ENCODE measurements at regions not wholly inside any gene's neighbourhood (a gene's known extent, or its start where the extent isn't known, plus 50 kb on each side); places are given as distances from the start of the nearest gene placed in this dataset.

DNA sequence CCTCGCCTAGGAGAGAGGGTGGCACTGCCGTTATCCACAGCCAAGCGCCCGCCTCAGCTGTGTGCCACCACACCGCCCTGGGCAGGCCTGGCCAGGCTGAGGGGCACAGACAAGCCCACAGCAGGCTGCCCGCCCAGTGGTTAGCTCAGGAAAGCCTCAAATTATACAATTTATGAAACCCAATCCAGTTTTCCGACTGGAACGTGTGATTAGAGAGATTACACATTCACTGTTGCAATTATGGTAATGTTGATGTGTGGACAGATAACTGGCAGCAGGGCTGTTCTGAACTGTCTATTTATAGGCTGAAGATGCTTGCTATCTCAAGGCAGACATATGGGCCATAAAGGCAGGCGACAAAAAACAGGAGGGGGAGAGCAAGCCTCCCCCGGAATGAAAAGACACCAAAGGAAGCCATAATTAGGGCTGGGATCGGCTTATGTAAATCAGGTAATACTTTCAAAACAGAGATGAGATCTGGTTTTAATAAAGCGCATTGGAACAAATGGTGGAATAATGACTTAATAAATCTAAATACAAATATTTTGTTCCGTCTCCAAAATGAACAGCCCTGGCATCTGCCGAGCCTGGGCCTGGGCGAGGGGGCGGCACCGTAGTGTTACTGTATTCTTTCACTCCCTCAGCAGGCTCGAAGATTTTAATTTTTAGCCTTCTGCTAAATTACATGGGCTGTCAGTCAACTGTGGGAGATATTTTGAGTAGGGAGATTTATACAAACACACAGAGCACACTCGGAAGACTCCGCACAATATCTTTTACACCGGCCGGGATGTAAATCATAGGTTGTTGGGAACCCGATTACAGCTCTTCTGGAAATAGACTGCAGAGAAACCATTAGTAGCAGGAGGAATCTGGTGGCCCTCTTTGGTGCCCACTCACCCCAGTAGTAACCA lies 103.1 kb upstream of the TLE3 start:
- no peak for DNase-seq (ENCODE audit: low read depth)
- TF ChIP-seq, protein P1, sequence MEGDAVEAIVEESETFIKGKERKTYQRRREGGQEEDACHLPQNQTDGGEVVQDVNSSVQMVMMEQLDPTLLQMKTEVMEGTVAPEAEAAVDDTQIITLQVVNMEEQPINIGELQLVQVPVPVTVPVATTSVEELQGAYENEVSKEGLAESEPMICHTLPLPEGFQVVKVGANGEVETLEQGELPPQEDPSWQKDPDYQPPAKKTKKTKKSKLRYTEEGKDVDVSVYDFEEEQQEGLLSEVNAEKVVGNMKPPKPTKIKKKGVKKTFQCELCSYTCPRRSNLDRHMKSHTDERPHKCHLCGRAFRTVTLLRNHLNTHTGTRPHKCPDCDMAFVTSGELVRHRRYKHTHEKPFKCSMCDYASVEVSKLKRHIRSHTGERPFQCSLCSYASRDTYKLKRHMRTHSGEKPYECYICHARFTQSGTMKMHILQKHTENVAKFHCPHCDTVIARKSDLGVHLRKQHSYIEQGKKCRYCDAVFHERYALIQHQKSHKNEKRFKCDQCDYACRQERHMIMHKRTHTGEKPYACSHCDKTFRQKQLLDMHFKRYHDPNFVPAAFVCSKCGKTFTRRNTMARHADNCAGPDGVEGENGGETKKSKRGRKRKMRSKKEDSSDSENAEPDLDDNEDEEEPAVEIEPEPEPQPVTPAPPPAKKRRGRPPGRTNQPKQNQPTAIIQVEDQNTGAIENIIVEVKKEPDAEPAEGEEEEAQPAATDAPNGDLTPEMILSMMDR (IDR thresholded peaks at IDR 0.05; ENCODE audit: control insufficient read depth, extremely low read depth, insufficient read depth), result no peak
- H3K4me3 ChIP-seq (ENCODE audit: low read depth, low read length), result no peak overlapping the region

- no peak overlapping the region for H3K4me3 ChIP-seq (ENCODE audit: low read depth, low read length)
- TF ChIP-seq, protein P1 (IDR thresholded peaks at IDR 0.05; ENCODE audit: control insufficient read depth, extremely low read depth, insufficient read depth), result no peak
- DNase-seq (ENCODE audit: low read depth), result no peak
Observed at GRCh38 chr15:70199540-70200410, 102.1 kb upstream of the TLE3 start.

GRCh38 chr15:70199124-70199482 lies 101.4 kb upstream of the TLE3 start:
- TF ChIP-seq, protein P1 (IDR thresholded peaks at IDR 0.05; ENCODE audit: control insufficient read depth, extremely low read depth, insufficient read depth), result no peak
- DNase-seq (ENCODE audit: low read depth), result no peak
- no peak overlapping the region for H3K4me3 ChIP-seq (ENCODE audit: low read depth, low read length)

DNA sequence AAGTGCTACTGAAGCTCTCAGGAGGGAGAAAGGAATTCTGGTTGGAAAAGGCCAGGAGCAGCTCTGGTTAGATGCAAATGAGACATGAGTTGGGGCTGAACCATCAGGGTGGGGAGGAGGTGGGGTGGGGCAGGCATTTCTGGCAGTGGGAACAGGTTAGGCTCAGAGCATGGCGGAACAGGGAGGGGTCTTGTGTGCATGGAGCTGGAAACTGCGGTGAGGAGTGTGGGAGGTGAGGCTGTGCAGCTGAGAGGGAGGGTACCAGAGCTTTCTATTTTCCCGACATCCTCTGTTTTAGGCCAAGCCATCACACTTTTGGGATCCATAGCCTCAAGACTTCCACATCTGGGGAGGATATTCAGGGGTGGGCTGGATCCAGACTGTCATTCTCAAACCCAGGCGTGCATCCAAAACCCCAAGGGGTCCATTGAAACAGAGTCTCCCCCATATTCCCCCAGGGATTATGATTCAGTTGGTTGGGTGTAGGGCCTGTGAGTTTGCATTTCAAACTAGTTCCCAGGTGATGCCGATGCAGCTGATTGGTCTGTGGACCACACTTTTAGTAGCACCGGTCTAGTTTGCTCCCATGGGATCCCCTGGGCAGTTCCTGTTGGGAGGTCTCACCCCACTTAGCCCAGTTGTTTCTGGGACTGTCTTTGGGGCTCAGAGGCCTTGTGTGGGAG lies 100.9 kb upstream of the TLE3 start:
- H3K4me3 ChIP-seq (ENCODE audit: low read depth, low read length), result no peak overlapping the region
- DNase-seq (ENCODE audit: low read depth), result no peak
- TF ChIP-seq, protein P1 (IDR thresholded peaks at IDR 0.05; ENCODE audit: control insufficient read depth, extremely low read depth, insufficient read depth), result no peak

DNA sequence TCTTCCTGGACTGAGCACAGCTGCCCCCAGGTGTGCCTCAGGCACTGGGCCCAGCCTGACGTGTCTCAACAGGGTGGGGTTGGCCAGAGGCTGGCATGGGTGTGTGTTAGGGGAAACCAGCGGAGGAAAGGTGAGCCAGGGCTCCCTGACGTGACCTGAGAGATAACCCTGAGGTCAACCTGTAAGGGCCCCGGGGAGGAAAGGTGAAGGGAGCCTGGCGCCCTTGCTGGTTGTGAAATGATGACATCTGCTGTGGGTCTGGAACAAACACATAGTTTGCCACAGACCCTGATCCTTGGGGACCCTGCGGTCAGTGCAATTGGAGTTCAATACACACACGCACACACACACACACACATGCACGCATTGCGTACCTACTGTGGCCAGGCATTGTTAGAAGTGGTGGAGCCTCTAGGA lies 100.2 kb upstream of the TLE3 start:
- DNase-seq (ENCODE audit: low read depth), result no peak
- TF ChIP-seq, protein P1 (IDR thresholded peaks at IDR 0.05; ENCODE audit: control insufficient read depth, extremely low read depth, insufficient read depth), result no peak

GRCh38 chr15:70197318-70197944 lies 99.7 kb upstream of the TLE3 start:
- TF ChIP-seq, protein P1 (IDR thresholded peaks at IDR 0.05; ENCODE audit: control insufficient read depth, extremely low read depth, insufficient read depth), result no peak
- H3K4me3 ChIP-seq (ENCODE audit: low read depth, low read length), result no peak overlapping the region
- DNase-seq (ENCODE audit: low read depth), result no peak

More for the DNA sequence above, 100.2 kb upstream of the TLE3 start:
- H3K4me3 ChIP-seq (ENCODE audit: low read depth, low read length), result no peak overlapping the region
